ENCODE measurements at regions not wholly inside any gene's neighbourhood (a gene's known extent, or its start where the extent isn't known, plus 50 kb on each side); places are given as distances from the start of the nearest gene placed in this dataset.

DNA sequence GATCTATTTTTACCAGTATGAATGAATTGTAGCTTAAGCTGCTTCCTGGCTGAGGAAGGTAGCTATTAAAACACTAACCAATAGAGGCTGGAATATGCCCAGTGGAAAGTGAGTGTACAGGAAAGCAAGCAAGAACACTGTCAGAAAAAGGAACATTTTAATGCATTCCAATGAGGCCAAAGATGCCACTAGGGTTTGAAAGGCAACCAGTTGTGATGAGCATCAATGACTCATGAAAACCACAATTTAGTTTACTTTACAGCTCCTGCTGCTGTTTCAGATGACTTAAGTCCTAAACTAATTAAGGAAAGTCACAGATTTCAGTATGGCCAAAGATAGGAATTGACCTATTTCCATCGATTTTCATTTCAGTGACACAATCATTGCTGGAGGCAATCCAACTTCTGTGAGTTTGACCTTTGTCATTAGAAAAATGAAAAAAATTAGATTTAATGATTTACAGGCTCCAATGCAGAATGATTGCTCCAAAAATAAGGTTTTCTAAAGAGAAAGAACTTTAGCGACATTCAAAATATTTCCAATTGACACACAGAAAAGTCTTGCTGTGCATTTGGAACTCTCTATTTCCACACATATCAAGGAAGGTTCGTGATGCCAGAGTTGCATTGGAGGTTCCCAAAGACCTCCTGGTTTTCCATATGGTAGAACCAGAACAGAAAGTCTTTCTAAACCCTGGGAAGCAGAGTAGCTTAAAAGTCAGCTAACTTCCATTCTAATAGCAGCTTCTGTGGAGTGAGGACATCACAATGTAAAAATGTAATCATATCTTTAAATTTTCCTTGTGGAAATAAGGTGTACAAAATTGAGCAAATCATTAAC, 103.0 kb downstream of the SUCNR1 start:
- H3K27me3 Mint-ChIP-seq = no peaks in the 10 kb centered on the region
- DNase-seq (no peak), ATAC-seq (no peak)
- H3K9me3 ChIP-seq (ENCODE audit: control insufficient read depth, low read length, poor library complexity, severe bottlenecking) = no peaks in the 10 kb centered on the region
- no peak overlapping the region for H3K27ac Mint-ChIP-seq
- no peaks in the 10 kb centered on the region for H3K4me1 Mint-ChIP-seq
- no peaks in the 10 kb centered on the region for H3K36me3 Mint-ChIP-seq (ENCODE audit: low read depth)
- no peak overlapping the region for H3K4me3 Mint-ChIP-seq

DNA sequence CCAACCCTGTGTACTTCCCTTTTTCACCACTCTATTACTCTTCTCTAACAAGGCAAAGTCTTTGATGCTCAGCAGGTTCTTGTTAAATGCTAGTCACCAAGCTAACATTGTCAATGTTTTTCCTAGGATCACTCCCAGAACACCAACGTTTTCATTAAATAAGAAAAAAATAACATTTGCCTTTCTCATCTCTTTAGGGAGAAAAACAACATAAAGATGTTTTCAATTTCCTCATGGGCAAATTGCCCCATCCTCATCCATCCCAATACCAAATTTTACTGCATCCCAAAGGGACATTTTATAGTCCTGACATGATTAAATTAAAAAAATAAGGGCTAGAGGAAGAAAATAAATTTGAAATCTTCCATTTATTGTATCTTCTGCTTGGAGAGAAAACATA, 106.5 kb downstream of the SUCNR1 start:
- ATAC-seq (no peak), DNase-seq (no peak)
- Mint-ChIP-seq H3K27me3 (no peaks in the 10 kb centered on the region), H3K27ac (no peak overlapping the region), H3K36me3 (ENCODE audit: low read depth) (no peaks in the 10 kb centered on the region), H3K4me1 (no peaks in the 10 kb centered on the region), H3K4me3 (no peak overlapping the region)
- H3K9me3 ChIP-seq (ENCODE audit: control insufficient read depth, low read length, poor library complexity, severe bottlenecking) = no peaks in the 10 kb centered on the region

GRCh38 chr3:151983538-151983937, 110.1 kb downstream of the SUCNR1 start:
- no peaks in the 10 kb centered on the region for H3K4me1 Mint-ChIP-seq
- no peaks in the 10 kb centered on the region for H3K9me3 ChIP-seq (ENCODE audit: control insufficient read depth, low read length, poor library complexity, severe bottlenecking)
- H3K27me3 Mint-ChIP-seq = peaks cover 6% of the 10 kb centered on the region
- H3K4me3 Mint-ChIP-seq = no peak overlapping the region
- DNase-seq (no peak), ATAC-seq (no peak)
- no peak overlapping the region for H3K27ac Mint-ChIP-seq
- H3K36me3 Mint-ChIP-seq (ENCODE audit: low read depth) = no peaks in the 10 kb centered on the region

DNA sequence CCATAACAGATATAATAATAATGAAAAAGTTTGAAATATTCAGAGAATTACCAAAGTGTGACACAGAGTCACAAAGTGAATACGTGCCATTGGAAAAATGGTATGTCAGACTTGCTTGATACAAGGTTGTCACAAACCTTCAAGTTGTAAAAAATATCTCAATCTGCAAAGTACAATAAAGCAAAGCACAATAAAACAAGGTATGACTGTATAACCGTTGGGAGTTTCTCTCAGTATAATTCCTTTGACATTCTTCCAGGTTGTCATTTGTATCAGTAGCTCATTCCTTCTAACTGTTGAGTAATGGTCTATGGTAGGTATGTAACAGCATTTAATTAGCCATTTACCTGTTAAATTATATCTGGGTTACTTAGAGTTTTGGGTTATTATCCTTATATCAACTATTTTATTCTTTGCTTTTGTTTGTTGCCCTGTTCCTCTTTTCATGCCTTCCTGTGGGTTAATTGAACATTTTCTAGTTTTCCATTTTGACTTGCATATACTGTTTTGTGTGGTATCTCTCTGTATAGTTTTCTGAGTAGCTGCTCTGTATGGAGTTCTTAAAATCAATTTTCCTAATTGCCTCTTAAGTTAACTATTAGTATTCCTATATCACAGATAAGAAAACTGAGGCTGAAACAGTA, 112.5 kb downstream of the SUCNR1 start:
- H3K4me3 Mint-ChIP-seq = no peak overlapping the region
- H3K4me1 Mint-ChIP-seq = no peaks in the 10 kb centered on the region
- no peaks in the 10 kb centered on the region for H3K36me3 Mint-ChIP-seq (ENCODE audit: low read depth)
- ATAC-seq (no peak), DNase-seq (no peak)
- no peak overlapping the region for H3K27ac Mint-ChIP-seq
- peaks cover 12% of the 10 kb centered on the region for H3K27me3 Mint-ChIP-seq
- H3K9me3 ChIP-seq (ENCODE audit: control insufficient read depth, low read length, poor library complexity, severe bottlenecking) = no peaks in the 10 kb centered on the region

DNA sequence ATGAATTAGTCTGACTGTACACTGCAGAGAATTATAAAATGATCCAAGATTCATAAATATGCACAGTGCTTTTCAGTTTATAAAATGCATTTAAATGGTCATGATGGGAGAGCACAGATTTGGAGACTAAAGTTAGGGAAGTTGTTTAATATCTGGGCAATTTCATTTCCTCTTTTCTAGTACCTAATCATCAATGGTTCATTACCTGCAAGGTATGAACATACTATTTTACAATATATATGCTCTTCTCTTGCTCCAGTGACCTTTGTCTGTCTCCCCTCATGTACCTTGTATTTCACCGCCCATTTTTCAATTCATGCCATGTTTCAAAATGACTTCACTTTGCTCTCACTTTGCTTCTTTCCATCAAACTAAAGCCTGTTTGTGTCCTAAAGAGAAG, 114.5 kb downstream of the SUCNR1 start:
- Mint-ChIP-seq H3K4me3 (no peak overlapping the region), H3K27me3 (peaks cover 17% of the 10 kb centered on the region), H3K27ac (no peak overlapping the region), H3K36me3 (ENCODE audit: low read depth) (no peaks in the 10 kb centered on the region), H3K4me1 (no peaks in the 10 kb centered on the region)
- ATAC-seq (no peak), DNase-seq (no peak)
- H3K9me3 ChIP-seq (ENCODE audit: control insufficient read depth, low read length, poor library complexity, severe bottlenecking) = no peaks in the 10 kb centered on the region

- ATAC-seq = no peak
- H3K9me3 ChIP-seq (ENCODE audit: control insufficient read depth, low read length, poor library complexity, severe bottlenecking) = no peaks in the 10 kb centered on the region
- H3K36me3 Mint-ChIP-seq (ENCODE audit: low read depth) = peaks cover under 1% of the 10 kb centered on the region
- H3K27ac Mint-ChIP-seq = no peak overlapping the region
- H3K4me3 Mint-ChIP-seq = no peak overlapping the region
- H3K27me3 Mint-ChIP-seq = peaks cover 17% of the 10 kb centered on the region
- no peaks in the 10 kb centered on the region for H3K4me1 Mint-ChIP-seq
- DNase-seq = no peak
These were observed 116.2 kb downstream of the SUCNR1 start for GRCh38 chr3:151989621-151990020.

- H3K9me3 ChIP-seq (ENCODE audit: control insufficient read depth, low read length, poor library complexity, severe bottlenecking) = no peaks in the 10 kb centered on the region
- H3K36me3 Mint-ChIP-seq (ENCODE audit: low read depth) = peaks cover 2% of the 10 kb centered on the region
- ATAC-seq = no peak
- DNase-seq = no peak
- no peak overlapping the region for H3K4me3 Mint-ChIP-seq
- no peak overlapping the region for H3K27ac Mint-ChIP-seq
- peaks cover 17% of the 10 kb centered on the region for H3K27me3 Mint-ChIP-seq
- no peaks in the 10 kb centered on the region for H3K4me1 Mint-ChIP-seq
These were observed 117.4 kb downstream of the SUCNR1 start for GRCh38 chr3:151990696-151991376.

- Mint-ChIP-seq H3K4me3 (no peak overlapping the region), H3K27ac (no peak overlapping the region), H3K36me3 (ENCODE audit: low read depth) (peaks cover 2% of the 10 kb centered on the region), H3K4me1 (no peaks in the 10 kb centered on the region), H3K27me3 (peaks cover 25% of the 10 kb centered on the region)
- DNase-seq (no peak), ATAC-seq (no peak)
- H3K9me3 ChIP-seq (ENCODE audit: control insufficient read depth, low read length, poor library complexity, severe bottlenecking) = no peaks in the 10 kb centered on the region
These were observed 119.0 kb downstream of the SUCNR1 start for GRCh38 chr3:151992326-151993041.

GRCh38 chr3:151995091-151995490, 121.6 kb downstream of the SUCNR1 start:
- no peak overlapping the region for H3K27ac Mint-ChIP-seq
- peaks cover 2% of the 10 kb centered on the region for H3K36me3 Mint-ChIP-seq (ENCODE audit: low read depth)
- H3K4me1 Mint-ChIP-seq = no peaks in the 10 kb centered on the region
- ATAC-seq (no peak), DNase-seq (no peak)
- H3K4me3 Mint-ChIP-seq = no peak overlapping the region
- peaks cover 17% of the 10 kb centered on the region for H3K27me3 Mint-ChIP-seq
- no peaks in the 10 kb centered on the region for H3K9me3 ChIP-seq (ENCODE audit: control insufficient read depth, low read length, poor library complexity, severe bottlenecking)

DNA sequence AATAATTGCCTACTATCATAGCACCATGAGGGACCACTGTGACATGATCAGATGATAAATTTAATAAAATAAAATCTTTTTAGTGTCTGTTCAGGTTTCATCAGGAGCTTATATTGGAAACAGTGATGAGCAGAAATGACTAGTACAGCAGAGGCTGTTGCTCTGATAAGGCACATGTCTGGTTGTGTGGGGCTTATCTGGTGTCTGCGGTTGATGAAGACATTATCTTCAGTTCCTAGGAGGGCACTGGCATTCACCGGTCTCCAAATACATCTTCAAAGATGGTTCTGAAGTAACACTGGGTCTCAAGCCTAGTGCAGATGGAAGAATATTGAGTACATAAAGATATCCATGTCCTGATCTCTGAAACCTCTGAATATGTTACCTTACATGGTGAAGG, 125.3 kb downstream of the SUCNR1 start:
- Mint-ChIP-seq H3K27me3 (peaks cover 8% of the 10 kb centered on the region), H3K36me3 (ENCODE audit: low read depth) (peaks cover 2% of the 10 kb centered on the region), H3K4me3 (no peak overlapping the region), H3K27ac (no peak overlapping the region), H3K4me1 (no peaks in the 10 kb centered on the region)
- ATAC-seq = no peak
- no peak for DNase-seq
- H3K9me3 ChIP-seq (ENCODE audit: control insufficient read depth, low read length, poor library complexity, severe bottlenecking) = no peaks in the 10 kb centered on the region

DNA sequence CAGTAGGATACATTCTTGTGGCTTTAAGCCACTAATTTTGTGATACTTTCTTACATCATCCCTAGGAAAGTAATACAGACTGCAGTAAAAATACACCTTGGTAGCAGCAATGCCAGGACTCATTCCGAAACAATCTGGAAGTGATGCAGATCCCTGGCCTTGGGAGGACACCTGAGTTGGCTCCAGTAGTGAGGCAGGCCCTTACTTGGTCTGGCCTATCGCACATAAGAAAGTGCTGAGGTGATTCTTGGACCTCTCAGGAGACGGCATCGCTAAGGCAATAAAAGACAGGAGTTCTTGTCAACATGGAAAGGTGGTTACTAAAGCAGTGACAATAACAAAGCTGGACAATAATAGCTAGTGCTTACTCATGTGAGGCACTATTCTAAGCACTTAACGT, 126.5 kb downstream of the SUCNR1 start:
- DNase-seq = no peak
- Mint-ChIP-seq H3K27me3 (peaks cover 11% of the 10 kb centered on the region), H3K4me1 (no peaks in the 10 kb centered on the region), H3K27ac (no peak overlapping the region), H3K4me3 (no peak overlapping the region), H3K36me3 (ENCODE audit: low read depth) (no peaks in the 10 kb centered on the region)
- ATAC-seq = no peak
- no peaks in the 10 kb centered on the region for H3K9me3 ChIP-seq (ENCODE audit: control insufficient read depth, low read length, poor library complexity, severe bottlenecking)

GRCh38 chr3:152011812-152012735, 138.6 kb downstream of the SUCNR1 start:
- no peaks in the 10 kb centered on the region for H3K9me3 ChIP-seq (ENCODE audit: control insufficient read depth, low read length, poor library complexity, severe bottlenecking)
- H3K27me3 Mint-ChIP-seq = no peaks in the 10 kb centered on the region
- no peak overlapping the region for H3K4me3 Mint-ChIP-seq
- ATAC-seq (no peak), DNase-seq (no peak)
- no peaks in the 10 kb centered on the region for H3K4me1 Mint-ChIP-seq
- H3K27ac Mint-ChIP-seq = no peak overlapping the region
- no peaks in the 10 kb centered on the region for H3K36me3 Mint-ChIP-seq (ENCODE audit: low read depth)
